ENCODE measurements at regions not wholly inside any gene's neighbourhood (a gene's known extent, or its start where the extent isn't known, plus 50 kb on each side); places are given as distances from the start of the nearest gene placed in this dataset.
"Not testable (repeated sequence)": the region's sequence is repeated elsewhere in the genome, so short reads cannot be mapped to it uniquely, and the experiment has no call there.

DNA sequence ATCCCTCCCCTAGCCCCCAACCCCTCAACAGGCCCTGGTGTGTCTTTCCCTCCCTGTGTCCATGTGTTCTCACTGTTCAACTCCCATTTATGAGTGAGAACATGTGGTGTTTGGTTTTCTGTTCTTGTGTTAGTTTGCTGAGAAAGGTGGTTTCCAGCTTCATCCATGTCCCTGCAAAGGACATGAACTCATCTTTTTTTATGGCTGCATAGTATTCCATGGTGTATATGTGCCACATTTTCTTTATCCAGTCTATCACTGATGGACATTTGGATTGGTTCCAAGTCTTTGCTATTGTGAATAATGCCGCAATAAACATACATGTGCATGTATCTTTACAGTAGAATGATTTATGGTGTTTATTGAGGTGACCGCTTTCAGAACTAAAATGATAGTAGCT is 607.1 kb upstream of the SOX9 start:
- DNase-seq, result not testable (repeated sequence)

DNA sequence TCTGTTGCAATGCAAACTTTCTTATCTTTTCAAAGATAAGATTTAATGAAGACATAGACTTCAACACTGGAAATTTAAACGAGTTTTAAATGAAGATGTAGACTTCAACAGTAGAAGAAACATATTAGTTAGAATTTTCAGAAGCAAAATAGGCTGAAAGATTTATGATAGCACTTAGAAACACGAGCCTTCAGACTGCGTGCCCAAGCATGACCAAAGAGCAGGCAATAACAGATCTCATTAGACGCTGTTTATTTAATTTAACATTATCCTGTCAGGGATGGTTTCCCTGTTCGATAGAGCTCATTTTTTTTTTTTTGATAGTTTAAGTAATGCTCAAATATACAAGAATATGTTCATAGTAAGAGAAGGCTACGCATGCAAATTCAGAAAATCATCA is 604.7 kb upstream of the SOX9 start:
- no peak for DNase-seq

DNA sequence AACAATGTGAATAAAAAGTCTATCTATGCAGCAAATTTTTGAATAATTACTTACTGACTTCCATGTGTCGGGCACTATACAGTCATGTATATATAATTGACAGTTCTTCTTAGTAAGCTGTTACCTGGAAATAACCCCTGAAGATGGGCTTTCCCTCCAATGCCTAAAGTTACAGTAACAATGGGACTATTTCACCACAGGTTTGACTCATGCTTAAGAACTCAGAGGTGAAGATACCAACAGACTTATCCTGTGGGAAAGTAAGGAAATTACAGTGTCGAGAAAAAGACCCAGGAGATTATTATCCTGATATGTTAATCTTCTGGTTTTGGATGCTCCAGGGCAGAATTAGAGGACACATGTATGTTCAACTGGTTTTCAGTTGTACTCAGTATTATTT is 601.5 kb upstream of the SOX9 start:
- DNase-seq, result no peak

DNA sequence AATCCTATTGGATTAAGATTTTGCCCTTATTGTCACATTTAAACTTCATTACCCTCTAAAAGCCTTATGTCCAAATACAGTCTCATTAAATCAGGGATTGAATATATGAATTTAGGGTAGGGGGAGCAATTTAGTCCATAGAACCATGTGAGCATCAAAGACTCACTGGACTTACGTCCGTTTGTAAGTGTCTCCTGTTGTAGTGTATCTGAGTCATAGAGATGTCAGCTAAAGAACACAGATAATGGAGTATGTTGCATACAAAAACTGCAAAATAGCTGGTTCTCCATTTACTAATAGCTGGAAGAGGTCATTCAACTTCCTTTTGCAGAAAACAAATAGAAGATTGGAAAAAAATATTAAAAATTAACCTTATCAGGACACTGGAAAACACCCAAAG is 599.1 kb upstream of the SOX9 start:
- DNase-seq, result no peak

DNA sequence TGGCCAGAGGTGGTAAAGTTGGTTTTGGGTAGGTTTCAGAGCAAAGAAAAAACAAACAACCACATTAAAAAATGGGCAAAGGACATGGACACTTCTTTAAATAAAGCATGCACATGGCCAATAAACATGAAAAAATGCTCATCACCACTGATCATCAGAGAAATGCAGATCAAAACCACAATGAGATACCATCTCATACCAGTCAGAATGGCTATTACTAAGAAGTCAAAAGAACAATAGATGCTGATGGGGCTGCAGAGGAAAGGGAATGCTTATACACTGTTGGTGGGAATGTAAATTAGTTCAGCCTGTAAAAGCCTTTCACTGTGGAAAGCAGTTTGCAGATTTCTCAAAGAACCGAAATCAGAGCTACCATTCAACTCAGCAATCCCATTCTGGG is 598.4 kb upstream of the SOX9 start:
- DNase-seq, result peak; percentile 50

DNA sequence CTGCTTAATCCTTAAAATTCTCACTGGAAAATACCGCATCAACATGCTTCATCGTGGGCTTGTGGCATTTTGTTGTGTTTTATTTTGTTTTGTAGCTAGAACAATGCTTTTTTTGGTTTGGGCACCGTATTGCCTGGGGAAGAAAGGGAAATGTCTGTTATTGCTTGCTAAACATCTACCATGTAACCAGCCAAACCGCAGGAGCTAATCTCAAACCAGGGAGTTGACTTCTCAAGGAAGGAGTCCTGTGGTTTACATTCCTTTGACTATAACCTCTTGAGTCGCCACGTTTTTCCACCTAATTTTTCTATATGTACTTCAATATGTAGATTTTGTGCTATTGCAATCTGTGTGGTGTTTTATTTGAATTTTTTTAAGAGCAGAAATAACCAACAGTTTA is 593.5 kb upstream of the SOX9 start:
- peak; percentile 56 for DNase-seq

DNA sequence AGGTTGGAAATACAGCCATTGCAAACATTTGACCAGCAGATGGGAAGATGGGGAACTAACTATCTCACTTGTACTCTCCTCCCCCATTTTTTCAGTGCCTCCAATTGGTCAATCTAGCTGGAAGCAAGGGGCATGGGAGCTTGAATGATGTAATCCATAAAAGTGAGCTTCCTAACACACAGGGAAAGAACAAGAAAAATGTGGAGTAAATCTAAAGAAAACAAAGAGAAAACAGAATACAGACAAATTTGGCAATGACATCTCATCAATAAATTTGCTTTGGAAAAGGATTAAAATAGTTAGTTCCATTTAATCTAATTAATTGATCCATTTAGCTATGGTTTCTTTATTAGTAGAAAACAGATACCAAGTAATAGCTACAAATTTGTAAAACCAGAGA is 592.6 kb upstream of the SOX9 start:
- DNase-seq, result no peak

DNA sequence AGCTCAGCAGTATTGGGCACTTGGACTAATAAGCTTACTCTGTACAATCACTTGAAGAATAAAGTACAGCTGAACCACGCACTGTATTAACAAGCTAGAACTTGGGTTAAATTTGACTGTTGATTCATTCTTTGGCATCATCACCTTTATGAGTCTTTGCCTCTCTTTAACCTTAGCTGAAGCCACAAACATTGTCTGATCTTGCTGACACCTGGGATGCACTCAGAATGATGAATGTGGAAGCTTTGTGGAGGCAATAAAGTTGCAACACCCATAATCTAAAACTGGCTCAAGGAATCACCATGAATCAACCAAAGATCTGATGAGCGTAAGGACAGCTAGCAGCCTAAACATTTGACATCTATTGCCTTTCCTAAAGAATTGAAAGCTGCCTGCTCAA is 590.6 kb upstream of the SOX9 start:
- peak; percentile 91 for DNase-seq

DNA sequence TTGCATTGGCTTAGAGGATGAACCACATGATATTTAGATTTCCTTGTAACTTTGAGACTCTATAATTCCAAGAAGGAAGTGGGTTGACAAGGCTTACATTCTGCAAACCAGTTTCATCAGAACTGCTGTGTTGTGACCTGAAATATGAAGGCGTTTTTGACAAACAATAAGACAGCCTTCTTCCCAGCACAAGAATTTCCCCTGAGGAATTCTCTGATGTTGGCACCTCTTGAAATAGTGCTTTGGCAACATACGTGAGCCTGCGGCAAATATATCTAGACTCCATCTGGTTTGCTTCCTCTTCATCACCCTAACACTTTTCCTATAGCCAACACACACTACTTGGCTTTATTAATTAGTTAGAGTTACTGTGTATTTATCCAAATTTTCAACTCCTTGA is 585.5 kb upstream of the SOX9 start:
- peak; percentile 27 for DNase-seq

DNA sequence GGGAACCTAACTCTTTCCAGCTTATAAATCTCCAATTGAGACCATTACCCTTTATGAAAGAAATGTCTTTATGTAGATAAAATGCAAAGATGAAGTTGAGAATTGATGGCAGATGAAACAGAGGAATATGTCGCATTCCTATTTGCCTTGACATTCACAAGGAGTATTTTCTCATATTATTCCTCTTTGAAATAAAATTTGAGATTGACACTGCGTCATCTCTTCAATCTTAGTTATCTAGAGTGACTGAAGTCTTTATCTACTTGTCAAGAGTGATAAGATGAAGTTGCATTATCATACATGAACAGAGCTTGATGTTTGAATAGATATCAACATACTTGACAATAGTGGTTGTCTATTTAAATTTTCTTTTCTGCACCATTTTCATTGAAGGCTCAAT is 574.4 kb upstream of the SOX9 start:
- no peak for DNase-seq

DNA sequence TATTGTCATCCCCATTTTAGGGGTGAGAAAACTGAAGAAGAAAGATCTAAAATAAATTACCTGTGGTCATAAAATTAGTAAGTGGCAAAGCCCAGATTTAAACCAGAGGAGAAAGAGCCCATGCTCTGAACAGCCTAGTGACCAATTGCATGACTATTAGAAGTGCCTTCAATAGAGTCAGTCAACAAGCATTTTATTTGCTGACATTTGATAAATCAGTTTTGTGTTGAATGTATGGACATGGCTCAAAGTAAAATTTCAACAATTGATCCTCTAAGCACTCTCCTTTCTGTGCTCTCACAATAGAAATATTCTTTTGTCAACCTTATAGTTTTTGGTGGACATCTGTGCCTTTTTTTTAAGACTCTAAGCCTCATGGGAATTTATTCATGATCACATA is 572.9 kb upstream of the SOX9 start:
- no peak for DNase-seq

DNA sequence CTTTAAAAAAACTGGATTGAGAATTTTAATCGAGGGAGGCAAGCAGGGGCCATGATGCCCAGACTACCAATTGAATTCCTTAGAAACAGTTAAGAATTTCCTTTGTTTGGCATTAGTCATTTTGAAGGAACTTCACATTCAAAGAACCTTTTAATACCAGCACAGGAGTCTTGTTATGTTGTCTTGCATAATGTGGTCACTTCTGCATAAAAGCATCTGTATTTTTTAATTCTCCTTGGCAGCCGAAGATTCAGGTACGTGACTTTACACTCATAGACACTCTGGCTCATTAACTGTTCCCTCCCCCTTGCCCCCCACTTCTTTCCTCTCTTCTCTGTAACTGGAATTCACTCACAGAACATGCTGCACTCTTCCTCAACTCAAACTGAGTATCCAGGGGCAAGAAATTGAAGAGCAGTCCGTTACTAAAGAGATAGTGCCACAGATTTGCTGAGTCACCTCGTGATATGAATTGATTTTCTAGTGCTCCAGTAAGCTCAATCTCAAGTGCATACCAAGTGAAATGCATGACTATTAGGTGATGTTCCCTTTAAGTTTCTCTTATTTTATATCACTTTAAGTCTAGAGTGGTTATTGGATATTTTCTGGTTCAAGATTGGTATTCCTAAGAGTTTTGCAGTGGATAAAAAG is 572.2 kb upstream of the SOX9 start:
- DNase-seq, result peak; percentile 35

DNA sequence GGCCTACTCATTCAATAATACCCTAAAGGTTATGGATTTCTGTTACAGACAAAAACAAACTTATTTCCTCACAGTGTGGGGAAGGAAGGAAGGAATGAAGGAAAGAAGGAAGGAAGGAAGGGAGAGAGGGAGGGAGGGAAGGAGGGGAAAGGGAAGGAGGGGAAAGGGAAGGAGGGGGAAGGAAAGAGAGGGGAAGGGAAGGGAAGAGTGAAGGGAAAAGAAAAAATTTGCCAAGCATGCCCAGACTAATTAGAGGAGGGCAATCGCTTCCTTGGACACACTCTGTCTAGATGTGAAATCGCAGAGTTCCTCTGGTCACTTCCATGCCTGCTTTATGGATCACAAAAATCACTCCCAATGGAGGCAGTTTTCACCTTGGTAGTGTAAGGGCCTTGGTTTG is 570.1 kb upstream of the SOX9 start:
- no peak for DNase-seq

DNA sequence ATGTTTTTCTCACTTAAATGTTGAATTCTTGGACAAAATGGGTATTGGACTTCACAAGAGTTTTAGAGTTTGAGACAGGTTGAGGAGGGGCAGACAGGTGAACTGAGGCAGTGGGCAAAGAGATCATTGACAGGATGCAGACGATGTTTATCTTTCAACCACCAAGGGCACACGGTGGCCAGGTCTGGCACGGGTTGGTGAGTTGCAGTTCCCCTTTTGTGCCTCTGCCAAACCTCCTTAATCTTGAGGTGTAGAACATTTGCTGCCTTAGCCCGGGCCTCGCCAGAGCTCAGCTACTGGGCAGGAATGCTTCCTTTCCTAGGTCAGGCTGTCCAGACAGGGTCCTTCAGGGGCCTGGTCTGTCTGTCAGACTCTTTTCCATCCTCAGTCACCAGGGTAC is 567.4 kb upstream of the SOX9 start:
- DNase-seq, result no peak

DNA sequence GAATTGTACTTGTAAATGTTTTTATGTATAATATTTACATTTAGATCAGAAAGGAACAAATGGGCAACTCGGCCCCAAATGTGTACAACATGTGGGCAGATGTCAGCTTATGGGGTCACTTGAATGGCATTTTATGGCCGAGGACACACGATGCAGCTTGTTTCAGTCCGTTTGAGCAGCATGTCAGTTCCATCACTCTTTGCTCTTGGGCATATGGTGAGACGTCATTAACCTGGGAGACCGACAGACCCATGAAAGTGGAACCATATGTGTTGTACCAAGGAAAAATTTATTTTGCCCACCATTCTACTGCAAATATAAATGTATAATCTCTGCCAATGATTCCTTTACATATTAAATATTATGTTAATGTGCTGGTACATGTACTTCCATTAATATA is 561.9 kb upstream of the SOX9 start:
- DNase-seq, result no peak

DNA sequence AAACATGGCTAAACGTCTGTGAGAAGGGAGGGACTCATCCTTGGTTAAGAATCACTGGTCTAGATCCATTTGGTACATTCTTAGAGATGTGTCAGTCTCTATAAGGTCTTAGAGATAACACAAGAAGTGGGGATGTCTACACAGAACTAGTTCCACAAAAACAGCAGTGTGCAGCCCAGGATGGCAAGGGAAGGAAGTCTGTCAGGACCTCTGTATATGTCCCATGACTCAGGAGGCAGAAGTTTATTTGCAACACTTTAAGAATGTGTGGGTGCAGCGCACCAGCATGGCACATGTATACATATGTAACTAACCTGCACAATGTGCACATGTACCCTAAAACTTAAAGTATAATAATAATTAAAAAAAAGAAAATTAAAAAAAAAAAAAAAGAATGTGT is 548.5 kb upstream of the SOX9 start:
- no peak for DNase-seq

DNA sequence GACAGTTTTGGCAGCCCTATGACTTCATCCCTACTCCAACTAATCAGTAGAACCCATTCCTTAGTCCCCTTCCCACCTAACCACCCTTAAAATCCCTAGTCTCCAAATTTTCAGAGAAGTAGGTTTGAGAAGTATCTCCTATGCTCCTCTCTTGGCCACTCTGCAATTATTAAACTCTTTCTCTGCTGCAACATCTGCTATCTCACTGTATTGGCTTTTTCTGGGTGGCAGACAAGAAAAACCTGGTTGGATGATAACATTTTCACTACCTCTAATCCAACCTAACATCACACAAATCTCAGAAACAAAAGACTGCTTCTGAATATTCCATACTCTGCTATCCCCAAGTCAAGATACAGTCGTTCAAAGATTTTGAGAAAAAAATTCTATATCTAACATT is 542.4 kb upstream of the SOX9 start:
- DNase-seq, result no peak

DNA sequence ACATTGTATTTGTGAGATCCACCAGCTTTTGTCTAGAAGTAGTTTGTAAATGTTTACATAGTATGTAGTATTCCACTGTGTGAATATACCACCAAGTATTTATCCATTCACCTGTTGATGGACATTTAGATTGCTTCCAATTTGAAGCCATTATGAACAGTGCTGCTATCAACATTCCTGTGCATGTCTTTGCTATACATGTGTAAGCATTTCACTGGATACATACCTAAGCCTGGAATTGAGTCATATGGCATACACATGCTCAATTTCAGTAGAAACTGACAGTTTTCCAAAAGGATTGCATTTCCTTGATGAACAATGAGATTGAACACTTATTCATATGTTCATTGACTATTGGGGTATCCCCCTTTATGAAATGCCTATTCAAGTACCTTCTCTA is 540.6 kb upstream of the SOX9 start:
- peak; percentile 23 for DNase-seq

DNA sequence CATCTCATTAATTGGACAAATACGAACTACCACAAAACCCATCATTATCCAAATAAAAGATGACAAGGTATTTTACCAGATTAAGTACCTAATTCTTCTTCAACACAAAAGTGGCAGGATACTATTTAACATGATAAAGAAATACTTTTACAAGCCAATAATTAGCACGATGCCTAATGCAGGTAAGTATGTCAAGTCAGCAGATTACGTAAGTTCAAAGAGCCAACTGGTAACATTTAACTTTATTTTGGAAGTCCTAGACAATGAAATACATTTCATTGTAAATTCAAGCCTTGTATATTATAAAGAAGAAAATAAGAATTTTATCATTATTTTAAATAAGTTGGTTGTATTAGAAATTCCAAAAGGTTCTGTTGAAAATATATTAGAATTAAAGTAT is 535.3 kb upstream of the SOX9 start:
- no peak for DNase-seq

DNA sequence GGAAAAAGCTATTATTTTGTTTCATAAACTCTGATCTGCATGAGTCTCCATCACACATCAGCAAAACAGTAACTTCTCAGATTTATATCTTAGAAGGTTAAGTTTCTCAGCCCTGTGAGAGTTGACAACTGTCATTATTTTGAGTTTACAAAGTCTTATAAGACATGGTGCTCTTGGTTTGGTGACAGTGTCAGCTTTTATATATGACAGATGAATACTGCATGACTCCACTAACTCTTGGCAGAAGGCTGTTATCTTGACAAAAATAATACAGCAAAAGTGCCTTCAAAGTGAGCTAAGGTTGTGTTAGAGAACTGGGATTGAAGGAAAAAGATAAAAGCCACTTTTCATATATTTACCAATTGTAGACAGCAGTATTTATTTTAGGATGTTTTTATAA is 528.4 kb upstream of the SOX9 start:
- no peak for DNase-seq

DNA sequence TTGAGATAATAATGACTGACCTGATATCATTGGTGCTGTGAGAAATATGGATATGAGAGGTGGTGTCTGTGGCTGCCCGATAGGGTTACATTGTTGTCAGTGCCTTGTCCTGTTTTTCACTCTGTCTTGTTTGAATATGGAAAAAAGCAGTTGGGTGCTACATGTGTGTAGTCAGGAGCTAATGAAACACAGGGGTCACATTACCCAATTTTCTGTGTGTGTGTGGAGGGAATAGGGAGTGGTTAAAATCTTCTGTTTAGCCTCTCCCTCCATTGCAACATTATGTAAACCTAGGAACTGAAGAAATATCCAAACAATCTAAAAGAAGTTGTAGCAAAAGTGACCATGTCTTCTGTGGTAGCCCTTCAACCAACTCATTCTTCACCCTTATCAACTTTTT is 527.7 kb upstream of the SOX9 start:
- no peak for DNase-seq

DNA sequence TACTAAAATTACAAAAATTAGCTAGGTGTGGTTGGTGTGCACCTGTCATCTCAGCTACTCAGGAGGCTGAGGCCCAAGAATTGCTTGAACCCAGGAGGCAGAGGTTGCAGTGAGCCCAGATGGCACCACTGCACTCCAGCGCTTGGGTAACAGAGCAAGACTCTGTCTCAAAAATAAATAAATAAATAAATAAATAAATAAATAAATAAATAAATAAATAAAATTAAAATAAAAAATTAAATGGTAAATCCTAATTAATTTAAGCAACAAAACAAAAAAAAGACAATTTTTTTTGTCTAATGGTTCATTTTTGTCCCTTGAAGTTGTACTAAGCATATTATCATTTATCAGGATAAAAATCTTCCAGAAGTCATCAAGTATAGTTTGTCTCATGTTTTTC is 521.2 kb upstream of the SOX9 start:
- not testable (repeated sequence) for DNase-seq

DNA sequence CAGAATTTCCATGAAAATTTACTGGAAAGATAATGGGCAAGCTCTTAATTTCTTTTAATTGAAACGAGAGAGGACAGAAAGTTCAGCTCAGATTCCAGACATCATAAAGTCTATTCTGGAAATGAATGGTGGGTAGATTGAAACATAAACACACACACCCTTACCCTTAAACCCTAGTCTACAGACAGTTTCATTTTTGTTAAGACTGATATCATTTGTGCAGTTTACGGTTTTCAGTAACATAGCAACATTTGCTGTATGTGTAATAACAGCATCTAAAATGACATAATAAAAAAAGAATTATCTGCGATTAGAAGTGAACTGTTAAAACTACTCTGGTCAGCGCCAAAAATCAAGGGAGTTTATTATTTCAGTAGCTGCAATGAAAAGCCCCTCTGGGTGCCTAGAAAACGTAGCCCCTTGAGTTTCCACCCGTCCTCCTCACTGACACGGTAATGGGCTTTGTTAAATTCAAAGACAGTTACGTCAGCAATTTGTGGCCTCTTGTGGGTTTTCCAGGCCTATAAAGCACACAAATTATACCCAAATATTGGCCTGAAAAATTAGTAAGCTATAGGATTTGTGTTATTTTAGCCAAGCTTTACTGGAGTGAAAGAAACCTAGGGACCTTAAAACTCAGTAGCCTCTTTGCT is 520.6 kb upstream of the SOX9 start:
- DNase-seq, result no peak

DNA sequence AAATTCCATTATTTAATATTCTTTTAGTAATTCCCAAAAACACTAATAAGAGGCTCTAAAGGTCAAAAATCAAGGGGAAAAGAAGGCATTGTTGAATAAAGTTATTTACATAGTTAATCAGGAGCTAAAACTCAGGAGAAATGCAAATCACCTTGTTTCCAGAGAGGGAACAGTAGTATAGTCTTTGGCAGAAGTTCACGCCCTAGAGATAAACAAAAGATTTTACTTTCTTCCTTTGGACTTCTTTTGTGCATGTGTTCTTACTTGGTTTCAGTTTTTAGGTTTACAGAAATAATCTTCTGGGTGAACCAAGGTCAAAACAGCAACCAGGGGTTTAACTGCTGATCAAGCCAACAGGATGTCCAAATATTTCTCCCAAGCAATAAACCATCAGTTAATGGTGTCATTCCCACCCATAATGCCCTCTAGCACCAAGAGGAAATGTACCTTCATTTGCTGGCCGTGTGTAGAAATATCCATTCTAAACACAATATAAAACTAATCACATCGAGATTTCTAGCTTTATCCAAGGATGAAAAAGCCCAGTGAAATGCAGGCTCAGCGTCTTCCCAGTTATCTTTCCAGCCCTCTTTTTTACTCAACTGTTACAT is 518.8 kb upstream of the SOX9 start:
- no peak for DNase-seq

DNA sequence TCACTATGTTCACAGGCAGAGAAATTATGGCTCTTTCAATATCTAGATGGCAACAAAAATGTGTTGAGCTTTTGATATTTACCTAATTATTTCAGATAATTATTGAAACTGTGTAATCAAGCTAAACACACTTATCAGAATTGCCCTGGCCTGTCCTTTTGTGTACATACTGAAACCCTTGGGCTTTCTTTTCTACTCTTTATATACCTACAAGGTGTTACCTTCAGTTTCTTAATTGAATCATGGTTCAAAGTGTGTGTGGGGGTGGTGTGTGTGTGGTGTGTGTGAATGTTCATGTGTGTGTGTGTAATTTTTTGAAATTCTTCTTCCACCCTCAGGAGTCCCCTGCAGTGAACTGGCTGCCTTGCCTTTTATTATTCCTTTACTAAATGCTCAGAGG is 506.8 kb upstream of the SOX9 start:
- no peak for DNase-seq
